Stimulated activated CD4-positive, alpha-beta T cell treated with anti-CD3 and anti-CD28 coated beads, Interleukin-2, amount 100 ng/mL, for 4 hours (primary cell): ENCODE measurements at regions not wholly inside any gene's neighbourhood (a gene's known extent, or its start where the extent isn't known, plus 50 kb on each side); places are given as distances from the start of the nearest gene placed in this dataset.
"Not testable (repeated sequence)": the region's sequence is repeated elsewhere in the genome, so short reads cannot be mapped to it uniquely, and the experiment has no call there.

Experiments
- DNase-seq: peaks from one replicate; pipeline ENCODE4 v3.0.0-alpha.2; 2020; ENCODE audit warnings: low read depth

DNA sequence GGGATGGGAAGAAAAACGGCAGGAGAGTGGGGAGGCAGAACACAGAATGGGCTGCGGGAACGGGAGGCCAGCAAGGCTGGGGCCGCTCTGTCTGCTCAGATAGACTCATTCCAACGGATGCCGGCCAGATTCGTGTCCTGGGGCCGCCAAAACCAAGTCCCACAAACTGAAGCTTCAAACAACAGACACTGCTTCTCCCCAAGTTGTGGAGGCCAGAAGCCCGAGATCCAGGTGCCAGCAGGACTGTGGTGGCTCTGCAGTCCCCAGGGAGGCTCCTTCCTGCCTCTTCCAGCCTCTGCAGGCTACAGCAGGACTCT lies 100.6 kb downstream of the ADRA2C start:
- DNase-seq = no peak

DNA sequence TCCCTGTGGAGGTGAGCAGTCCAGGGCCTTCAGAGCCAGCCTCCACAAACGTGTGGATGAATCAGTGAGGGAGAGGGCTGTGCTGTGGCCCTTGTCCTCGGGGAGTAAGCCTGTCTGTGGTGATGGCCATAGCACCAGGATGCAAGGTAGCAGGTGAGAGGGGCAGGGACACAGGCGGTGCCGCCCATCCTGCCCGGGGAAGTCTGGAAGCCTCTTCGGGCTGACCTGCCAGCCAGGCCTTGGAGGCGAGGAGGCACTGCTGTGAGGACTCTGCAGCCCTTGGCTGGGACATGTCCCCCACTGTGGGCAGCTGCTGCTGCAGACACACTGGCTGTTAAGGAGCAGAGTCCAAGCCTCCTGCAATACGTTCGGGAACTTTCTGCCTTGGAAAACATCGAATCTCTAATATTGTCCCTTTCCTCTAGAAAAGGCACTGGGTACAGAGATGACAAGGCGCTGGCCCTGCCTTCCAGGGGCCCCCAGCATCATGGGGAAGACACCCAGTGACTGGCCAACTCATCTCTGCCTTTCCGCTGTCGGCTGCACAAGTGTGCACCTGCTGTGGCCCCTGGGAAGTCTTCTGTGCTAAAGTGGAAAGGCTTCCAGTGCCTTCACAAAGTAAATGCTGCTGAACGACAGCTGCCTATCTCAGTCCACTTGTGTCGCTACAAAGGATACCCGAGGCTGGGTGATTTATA lies 101.4 kb downstream of the ADRA2C start:
- no peak for DNase-seq

DNA sequence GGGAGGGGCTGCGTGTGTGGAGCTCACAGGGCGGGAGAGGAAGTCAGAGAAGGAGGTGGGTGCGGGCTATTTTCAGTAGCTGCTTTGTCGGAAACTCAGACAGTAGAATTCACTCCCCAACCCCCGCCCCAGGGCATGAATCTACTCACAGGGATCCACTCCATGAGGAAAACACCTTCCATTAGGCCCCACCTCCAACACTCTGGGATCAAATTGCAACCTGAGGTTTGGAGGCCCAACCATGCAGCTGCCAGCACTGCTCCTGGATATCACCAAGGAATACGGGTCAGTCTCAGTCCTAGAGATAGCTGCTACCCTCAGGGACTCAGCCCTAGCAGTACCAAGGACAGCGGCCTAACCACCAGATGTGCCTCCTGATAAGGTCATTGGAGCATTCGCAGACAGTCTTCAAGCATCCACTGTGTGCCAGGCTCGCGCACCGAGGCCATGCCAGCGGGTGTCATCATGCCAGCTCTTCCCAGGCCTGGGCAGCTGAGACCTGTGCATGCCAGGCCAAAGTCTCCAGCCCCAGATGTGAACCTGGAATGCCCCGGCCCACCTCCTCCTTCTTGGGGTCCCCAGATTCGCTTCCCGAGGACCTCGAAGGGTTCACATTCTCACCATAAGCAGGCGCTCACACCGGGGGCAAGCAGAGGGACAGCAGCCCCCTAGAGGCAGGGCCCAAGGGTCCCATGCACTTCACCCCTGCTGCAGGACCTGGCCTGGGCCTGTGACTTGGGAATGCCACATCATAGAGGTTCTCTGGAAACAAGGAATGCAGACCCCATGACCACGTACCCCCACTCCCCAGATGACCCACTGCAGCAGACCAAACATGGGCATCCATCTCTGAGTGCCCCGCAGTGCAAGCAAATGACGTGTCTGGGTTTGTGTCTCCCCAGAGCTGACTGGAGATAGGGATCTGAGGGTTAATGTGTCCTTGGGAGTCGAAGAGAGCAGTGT lies 102.3 kb downstream of the ADRA2C start:
- no peak for DNase-seq

DNA sequence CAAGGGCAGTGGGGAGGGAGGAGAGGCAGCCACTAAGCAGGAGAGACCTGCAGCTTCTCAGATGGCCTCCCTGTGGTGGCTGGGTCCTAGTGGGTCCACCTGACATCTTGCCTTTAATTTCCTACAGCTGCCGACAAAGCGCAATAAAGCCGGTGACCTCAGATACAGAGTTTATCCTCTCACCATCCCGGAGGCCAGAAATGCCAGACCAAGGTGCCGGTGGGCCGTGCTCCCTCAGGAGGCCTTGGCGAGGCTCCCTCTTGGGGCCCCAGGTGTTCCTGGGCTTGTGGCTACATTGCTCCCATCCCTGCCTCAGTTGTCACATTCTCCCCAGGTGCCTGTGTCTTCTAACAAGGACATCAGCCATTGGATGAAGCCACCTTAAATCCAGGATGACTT lies 103.0 kb downstream of the ADRA2C start:
- DNase-seq = no peak

DNA sequence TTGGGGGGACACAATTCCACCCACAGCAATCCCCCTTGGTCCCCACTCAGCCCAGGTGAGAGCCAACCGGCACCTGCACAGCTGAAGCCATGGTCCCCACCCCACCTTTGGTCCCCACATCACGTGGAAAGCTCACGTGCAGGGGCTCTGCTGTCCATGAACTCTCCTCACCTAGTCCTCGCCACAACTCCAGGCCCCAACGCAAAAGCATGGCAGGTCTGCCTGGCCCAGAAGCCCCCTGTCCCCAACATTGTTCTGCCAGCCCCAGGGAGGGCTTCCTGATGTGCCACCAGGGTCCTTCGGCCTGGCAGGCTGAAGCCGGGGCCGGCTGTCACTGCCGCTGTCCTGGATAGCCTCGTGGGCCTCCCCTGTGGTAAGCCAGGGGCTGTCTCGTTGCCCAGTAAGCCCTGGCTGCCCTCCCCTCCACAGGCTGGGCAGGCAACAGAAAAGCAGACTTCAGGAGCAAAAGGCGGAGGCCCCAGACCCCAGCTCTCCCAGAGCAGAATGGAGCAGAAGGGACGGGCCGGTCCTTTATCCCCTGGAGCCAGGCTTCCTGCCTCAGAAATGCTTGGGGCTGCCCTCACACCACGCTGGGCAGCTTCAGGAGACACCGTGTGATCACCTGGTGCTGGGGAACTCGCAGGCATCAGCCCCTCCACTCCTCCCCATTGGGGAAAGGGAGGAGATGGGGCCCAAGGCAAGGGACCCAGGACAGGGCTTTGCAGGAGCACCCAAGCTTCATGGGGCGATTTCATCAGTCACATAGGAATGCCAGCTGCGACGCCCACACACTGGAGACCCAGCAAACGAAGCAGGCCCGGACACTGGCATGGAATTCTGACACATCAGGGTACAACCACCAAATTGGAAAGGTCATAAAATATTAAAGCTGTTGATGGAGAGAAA lies 103.7 kb downstream of the ADRA2C start:
- no peak for DNase-seq

DNA sequence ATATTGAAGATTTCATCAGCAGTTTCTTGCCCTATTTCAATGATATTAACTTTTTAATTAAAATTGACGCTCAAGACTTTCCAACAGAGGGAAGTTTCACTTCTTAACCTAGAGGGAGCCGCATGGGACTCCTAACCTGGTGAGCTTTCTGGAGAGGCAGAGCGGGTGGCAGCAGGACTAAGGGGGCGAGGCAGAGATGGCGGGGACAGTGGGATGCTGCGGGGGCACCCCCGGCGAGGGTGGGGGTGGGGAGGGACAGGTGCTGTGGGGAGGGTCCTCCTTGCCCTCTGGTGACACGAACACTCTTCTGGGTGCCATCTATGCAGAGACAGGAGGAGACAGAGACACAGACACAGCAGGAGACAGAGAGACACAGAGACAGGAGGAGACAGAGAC lies 104.4 kb downstream of the ADRA2C start:
- DNase-seq = no peak

DNA sequence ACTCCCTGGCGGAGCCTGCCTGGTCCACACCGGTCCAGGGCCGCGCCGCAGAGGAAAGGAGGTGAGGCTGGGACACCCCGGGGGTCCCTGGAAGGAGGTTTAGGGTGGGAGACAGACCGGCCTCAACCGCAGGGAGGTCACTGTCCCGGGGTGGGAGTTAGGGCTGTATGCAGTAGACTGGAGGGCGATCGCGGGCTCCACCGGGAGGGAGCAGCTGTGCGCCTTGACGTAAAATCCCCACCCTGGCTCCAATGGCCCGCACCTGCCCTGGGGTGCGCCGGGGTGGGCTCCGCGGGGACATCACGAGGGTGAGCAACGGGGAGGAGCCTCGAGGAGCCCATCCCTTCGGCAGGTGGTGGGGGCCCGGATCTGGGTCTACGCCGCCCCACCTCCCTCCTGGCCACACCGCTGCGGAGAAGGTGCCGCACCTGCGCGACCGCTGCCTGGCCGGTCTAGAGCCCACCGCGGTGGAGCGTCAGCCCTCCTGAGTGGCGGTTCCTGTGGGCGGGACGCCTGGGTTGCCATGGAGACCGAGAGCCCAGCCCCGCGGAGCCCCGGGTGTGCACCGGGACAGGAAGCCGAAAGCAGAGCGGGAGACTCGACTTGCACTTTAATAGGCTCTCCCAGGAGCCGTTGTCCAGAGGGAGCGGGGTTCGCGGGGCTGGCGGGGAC lies 105.1 kb downstream of the ADRA2C start:
- no peak for DNase-seq

DNA sequence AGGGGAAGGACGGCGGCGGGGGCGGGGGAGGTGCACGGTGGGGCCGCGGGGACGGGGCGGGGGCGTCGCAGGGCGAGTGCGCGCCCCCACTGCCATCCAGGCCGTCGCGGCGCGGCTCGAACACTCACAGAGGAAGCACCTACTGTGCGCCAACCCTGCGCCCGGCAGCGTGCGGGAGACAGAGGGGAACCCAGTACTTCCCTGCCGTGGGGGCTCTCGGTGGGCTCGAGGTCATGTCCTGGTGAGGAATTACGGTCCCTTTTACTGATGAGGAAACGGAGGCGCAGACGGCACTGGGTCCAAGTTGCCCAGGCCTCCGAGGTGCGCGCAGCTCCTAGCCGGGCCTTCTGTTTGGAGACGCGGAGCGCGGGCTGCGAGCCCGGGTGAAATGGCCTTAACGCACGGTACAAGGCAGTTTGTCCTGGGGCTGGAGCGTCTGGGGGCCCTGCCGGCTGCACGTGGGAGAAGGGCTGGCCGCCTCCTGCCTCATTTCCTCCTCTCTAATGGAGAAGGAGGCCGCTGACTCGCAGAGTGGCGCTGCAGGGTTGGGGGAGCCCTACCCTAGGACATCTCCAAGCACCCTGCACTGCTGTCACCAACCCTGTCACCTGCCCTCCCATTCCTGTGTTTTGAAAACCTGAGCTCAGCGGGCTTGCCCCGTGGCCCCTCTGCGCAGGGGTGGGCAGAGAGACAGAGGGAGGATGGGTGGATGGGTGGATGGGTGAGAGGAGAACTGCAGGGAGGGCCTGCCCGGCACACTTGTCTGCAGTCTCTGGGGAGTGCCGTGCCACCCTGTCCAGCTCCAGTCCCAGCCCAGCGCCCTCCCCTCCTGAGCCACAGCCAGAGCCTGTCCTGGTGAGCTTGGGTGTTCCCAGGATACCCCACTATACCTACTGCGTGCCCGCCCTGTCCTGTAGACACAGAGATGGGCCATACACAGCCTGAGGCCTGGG lies 106.0 kb downstream of the ADRA2C start:
- no peak for DNase-seq

DNA sequence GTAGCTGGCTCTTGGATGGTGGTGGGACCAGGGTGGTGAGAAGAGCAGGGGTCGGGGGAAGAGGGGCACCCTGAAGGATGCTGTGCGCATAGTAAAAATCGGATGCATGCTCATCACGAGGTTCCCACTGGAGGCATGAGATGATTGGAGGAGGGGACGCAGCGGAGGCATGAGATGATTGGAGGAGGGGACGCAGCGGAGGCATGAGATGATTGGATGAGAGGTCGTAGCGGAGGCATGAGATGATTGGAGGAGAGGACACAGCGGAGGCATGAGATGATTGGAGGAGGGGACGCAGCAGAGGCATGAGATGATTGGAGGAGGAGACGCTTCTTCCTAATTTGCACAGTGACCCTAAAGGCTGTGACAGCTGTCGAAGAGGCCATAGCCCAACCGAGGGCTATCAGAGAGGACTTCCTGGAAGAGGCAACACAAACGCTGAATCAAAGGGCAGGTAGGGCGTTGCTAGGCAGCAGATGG lies 106.7 kb downstream of the ADRA2C start:
- DNase-seq = no peak

DNA sequence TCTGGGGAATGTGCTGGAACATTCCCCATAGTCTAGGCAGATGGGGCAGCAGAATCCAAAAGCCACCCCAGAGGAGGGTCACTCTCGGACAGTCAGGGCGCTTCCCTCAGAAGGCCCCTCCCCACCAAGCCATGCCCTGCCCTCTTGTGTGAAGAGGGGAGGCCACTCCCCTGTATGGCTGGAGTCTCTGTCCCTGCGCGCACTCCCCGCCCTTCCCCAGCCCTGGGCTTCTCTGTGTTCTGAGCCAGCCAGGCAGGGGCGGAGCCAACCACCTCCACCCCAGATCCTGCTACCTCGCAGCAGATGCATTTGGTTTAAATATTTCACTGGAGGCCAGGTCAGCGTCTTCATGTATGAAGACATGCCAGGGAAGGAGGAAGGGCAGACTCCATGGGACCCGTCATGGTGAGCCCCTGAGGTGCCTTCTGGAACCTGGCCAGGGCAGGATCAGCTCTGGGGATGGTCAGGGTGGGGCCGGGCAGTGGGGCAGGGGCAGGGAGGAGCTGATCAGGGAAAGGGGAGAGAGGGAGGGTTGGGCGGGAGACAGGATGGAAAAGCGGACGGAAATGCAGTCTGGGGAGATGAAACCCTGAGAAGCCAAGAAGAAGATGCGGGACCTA lies 107.3 kb downstream of the ADRA2C start:
- DNase-seq = no peak

DNA sequence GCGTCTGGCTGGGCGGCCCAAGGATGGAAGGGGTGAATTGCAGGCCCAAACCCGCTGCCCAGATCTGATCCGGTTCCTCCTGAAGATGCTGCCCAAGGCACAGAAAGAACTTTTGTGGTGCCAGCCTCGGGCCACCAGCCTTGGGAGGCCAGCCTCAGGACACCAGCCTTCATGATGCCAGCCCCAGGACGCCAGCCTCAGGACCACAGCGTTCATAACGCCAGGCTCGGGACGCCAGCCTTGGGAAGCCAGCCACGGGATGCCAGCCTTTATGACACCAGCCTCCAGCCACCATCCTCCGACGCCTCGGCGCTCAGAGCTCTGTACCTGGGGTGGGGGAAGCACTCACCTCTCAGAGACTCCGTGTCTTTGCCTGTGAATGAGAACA lies 107.8 kb downstream of the ADRA2C start:
- no peak for DNase-seq

DNA sequence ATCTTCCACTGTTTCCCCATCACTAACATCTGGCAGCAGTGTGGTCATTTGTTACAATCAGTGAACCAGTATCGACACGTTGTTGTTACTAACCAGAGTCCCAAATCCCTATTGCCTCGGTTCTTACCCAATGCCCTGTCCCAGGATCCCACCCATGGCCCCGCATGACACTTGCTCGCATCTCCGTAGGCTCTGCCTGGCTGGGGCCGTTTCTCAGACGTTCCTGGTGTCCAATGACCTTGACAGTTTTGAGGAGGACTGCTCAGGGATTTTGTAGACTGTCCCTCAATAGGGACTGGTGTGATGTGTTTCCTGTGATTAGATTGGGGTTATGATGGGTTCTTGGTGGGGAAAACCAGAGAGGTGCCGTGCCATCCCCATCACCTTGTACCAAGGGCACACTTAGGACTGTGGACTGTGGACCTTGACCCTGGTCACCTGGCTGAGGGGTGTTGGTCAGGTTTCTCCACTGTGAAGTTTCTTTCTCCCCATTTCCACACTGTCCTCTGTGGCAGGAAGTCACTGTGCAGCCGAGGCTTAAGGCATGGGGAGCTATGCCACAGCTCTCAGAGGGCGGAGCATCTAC lies 108.4 kb downstream of the ADRA2C start:
- no peak for DNase-seq

DNA sequence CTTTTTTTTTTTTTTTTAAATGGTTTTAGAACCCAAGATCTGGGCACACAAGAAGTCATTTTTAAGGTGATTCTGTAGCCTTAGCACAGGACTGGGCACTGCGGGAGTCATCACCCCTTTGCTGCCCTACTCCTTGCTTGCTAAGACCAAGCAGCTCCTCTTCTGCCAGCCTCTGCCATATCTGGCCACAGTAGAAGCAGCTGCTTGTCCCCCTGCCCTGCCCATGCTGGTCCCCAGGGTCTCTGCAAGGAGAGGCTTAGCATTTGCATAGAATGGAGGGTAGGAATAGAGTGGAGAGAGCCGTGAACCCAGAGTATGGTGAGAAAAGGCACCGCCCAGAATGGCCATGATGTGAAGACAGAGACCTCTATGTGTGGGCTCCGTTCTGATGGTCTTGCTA lies 109.3 kb downstream of the ADRA2C start:
- no peak for DNase-seq

DNA sequence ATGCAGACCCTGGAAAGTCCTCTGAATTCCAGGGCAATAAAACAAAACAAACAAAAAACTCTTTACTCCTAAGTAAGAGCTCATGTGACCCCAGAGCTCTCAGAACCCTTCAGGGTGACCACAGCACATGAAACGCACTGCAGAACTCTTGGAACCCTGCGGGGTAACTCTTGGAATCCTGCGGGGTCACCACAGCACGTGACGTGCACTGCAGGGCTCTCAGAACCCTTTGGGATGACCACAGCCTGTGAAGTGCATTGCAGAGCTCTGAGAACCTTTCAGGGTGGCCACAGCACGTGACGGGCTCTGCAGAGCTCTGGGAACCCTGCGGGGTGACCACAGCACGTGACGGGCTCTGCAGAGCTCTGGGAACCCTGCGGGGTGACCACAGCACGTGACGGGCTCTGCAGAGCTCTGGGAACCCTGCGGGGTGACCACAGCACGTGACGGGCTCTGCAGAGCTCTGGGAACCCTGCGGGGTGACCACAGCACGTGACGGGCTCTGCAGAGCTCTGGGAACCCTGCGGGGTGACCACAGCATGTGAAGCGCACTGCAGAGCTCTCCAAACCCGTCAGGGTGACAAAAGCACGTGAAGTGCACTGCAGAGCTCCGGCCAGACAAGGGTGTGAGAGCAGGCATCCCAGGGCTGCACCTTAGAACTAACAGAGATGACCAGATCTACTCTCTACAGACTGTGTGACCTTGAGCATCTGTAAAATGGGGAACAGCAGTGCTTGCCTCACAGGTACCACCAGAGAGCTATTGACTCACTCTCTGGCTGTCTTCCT lies 110.1 kb downstream of the ADRA2C start:
- DNase-seq = not testable (repeated sequence)

DNA sequence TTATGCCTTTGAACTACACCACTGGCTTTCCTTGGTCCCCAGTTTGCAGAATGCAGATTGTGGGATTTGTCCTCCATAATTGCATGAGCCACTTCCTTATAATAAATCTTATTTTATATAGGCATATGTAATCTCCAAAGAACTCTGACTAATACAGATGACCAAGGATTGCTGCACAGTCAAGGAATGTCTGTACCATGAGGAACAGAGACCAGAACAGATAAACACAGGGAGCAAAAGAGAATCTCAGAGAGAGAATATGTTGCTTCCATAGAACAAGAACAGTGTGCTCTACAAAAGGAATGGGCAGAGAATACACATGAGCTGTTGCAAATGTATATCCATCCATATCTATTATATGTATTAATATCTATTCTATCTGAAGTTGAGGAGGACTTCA lies 111.1 kb downstream of the ADRA2C start:
- DNase-seq = no peak

DNA sequence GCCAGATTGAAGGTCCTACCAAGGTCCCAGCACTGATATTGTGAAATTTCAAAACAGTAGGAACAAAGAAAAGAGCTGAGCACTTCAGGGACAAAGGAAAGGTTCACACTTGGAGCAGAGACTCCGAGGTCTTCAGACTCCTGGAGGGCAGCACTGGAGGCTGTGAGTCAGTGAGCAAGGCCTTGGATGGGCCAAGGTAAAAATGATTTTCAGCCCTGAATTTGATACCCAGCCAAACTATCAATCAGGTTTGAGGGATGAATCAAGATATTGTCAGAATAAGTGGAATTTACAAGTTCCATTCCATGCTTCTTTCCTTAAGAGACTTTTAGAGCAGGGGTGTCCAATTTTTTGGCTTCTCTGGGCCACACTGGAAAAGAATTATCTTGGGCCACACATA lies 111.7 kb downstream of the ADRA2C start:
- no peak for DNase-seq

DNA sequence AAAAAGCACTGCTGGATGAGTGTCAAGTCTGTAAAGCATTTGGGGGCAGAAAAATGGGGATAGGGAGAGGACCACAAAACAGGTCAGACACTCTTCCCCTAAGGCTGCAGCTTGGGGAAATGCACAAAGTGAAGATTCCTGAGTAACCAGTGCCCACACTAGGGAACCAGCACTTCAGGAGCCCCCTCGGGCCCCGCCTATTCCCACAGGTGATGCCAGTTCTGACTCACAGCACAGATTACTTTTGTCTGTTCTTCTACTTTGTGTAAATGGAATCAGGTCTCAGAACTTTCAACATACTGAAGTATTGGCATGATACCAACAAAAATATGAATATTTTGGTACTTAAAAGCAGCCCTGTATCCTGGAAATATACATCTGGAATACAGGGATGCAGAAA lies 112.5 kb downstream of the ADRA2C start:
- DNase-seq = no peak

DNA sequence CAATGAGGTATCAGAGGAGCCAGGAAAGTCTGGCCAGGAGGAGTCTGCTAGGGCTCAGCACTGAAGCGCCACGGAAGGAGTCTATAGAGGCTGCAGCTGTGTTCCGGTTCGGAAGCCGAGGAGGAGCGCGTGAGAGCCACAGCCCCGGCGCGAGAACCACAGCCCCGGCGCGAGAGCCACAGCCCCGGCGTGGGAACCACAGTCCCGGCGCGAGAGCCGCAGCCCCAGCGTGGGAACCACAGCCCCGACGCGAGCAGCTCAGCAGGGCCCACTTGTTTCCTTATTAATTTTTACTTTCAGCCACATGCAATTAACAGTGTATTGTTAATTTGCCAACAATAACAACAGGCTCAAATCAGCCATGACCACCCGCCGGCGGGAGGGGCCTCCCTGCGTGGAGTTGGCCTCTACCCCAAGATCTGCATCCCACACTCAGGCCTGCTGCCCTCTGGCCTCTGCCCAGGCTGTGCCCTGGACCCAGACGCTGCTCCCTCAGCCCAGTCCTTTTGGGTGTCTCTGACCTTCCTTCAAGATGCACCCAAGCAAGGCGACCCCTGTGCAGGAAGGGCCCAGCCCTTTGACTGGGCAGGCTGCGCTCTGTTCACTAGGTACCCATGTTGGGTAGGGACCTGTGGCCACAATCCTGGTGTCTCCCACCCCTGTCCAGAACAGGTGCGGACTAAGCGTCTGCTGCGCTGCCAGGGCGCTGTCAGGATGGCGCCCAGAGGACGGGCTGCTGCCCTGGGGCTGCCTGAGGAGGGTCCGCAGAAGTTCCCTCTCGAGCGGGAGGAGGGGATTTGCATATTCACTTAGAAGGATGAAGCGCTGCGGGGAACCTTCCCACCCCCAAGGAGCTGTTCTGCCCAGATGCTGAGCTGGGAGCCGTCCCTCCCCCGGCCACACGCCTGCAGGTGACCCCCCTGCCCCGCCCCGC lies 113.8 kb downstream of the ADRA2C start:
- DNase-seq = no peak
